Gastroesophageal sphincter (tissue), 3 donors: ENCODE measurements at regions not wholly inside any gene's neighbourhood (a gene's known extent, or its start where the extent isn't known, plus 50 kb on each side); places are given as distances from the start of the nearest gene placed in this dataset.

Source experiments
- EP300 ChIP-seq: sonication (generic); formaldehyde crosslinking; IDR thresholded peaks from one replicate; pipeline ENCODE4 v1.6.1; 2017; ENCODE audit warnings: antibody characterized with exemption, mild to moderate bottlenecking
- POLR2AphosphoS5 ChIP-seq: sonication (generic); formaldehyde crosslinking; IDR thresholded peaks from one replicate; pipeline ENCODE4 v1.6.1; 2017; ENCODE audit warnings: antibody characterized with exemption
- TF ChIP-seq, protein P1 (sequence below), 4 experiments: fragments of 200-600 bp in 2 of 4; fragments of 450-650 bp in 2 of 4; sonication (generic) in 1 of 4; IDR thresholded peaks; one replicate each; pipeline ENCODE4 v1.5.1; 2017 to 2019; ENCODE audit warnings: antibody characterized with exemption in 4 of 4, mild to moderate bottlenecking in 2 of 4, moderate library complexity in 2 of 4

GRCh38 chr9:105172436-105172835 is 72.0 kb upstream of the SLC44A1 start:
- no peak for TF ChIP-seq EP300
- TF ChIP-seq, protein P1, sequence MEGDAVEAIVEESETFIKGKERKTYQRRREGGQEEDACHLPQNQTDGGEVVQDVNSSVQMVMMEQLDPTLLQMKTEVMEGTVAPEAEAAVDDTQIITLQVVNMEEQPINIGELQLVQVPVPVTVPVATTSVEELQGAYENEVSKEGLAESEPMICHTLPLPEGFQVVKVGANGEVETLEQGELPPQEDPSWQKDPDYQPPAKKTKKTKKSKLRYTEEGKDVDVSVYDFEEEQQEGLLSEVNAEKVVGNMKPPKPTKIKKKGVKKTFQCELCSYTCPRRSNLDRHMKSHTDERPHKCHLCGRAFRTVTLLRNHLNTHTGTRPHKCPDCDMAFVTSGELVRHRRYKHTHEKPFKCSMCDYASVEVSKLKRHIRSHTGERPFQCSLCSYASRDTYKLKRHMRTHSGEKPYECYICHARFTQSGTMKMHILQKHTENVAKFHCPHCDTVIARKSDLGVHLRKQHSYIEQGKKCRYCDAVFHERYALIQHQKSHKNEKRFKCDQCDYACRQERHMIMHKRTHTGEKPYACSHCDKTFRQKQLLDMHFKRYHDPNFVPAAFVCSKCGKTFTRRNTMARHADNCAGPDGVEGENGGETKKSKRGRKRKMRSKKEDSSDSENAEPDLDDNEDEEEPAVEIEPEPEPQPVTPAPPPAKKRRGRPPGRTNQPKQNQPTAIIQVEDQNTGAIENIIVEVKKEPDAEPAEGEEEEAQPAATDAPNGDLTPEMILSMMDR (IDR thresholded peaks at IDR 0.05): no peak
- TF ChIP-seq POLR2AphosphoS5: no peak
